ENCODE measurements at regions not wholly inside any gene's neighbourhood (a gene's known extent, or its start where the extent isn't known, plus 50 kb on each side); places are given as distances from the start of the nearest gene placed in this dataset.

- DNase-seq (ENCODE audit: low spot score) = no peak
Measured at GRCh38 chr2:105652014-105652796, 92.5 kb upstream of the NCK2 start.

- DNase-seq (ENCODE audit: low spot score) = no peak
Measured at GRCh38 chr2:105649534-105649933, 95.2 kb upstream of the NCK2 start.

- no peak for DNase-seq (ENCODE audit: low spot score)
Measured at GRCh38 chr2:105647731-105648130, 97.0 kb upstream of the NCK2 start.

GRCh38 chr2:105646774-105647076, 98.0 kb upstream of the NCK2 start:
- DNase-seq (ENCODE audit: low spot score) = no peak

- peak; percentile 67 for DNase-seq (ENCODE audit: low spot score)
Measured at GRCh38 chr2:105645938-105646773, 98.6 kb upstream of the NCK2 start.

- no peak for DNase-seq (ENCODE audit: low spot score)
Measured at GRCh38 chr2:105645031-105645937, 99.4 kb upstream of the NCK2 start.

- DNase-seq (ENCODE audit: low spot score) = no peak
Measured at GRCh38 chr2:105644174-105644980, 100.3 kb upstream of the NCK2 start.

GRCh38 chr2:105643405-105644173, 101.1 kb upstream of the NCK2 start:
- no peak for DNase-seq (ENCODE audit: low spot score)

GRCh38 chr2:105641389-105641811, 103.3 kb upstream of the NCK2 start:
- peak; percentile 84 for DNase-seq (ENCODE audit: low spot score)

GRCh38 chr2:105640246-105640645, 104.5 kb upstream of the NCK2 start:
- no peak for DNase-seq (ENCODE audit: low spot score)

- DNase-seq (ENCODE audit: low spot score) = no peak
Measured at GRCh38 chr2:105636109-105636740, 108.5 kb upstream of the NCK2 start.

GRCh38 chr2:105635564-105635963, 109.1 kb upstream of the NCK2 start:
- no peak for DNase-seq (ENCODE audit: low spot score)

- no peak for DNase-seq (ENCODE audit: low spot score)
Measured at GRCh38 chr2:105634198-105634597, 110.5 kb upstream of the NCK2 start.

GRCh38 chr2:105631922-105632321, 112.8 kb upstream of the NCK2 start:
- no peak for DNase-seq (ENCODE audit: low spot score)

GRCh38 chr2:105631011-105631410, 113.7 kb upstream of the NCK2 start:
- no peak for DNase-seq (ENCODE audit: low spot score)

GRCh38 chr2:105629634-105630033, 115.1 kb upstream of the NCK2 start:
- no peak for DNase-seq (ENCODE audit: low spot score)

- no peak for DNase-seq (ENCODE audit: low spot score)
Measured at GRCh38 chr2:105627534-105627933, 117.2 kb upstream of the NCK2 start.

- no peak for DNase-seq (ENCODE audit: low spot score)
Measured at GRCh38 chr2:105626966-105627340, 117.8 kb upstream of the NCK2 start.

- no peak for DNase-seq (ENCODE audit: low spot score)
Measured at GRCh38 chr2:105626212-105626965, 118.3 kb upstream of the NCK2 start.

GRCh38 chr2:105625632-105626031, 119.1 kb upstream of the NCK2 start:
- no peak for DNase-seq (ENCODE audit: low spot score)
